HG02610 (cell line): ENCODE measurements at regions not wholly inside any gene's neighbourhood (a gene's known extent, or its start where the extent isn't known, plus 50 kb on each side); places are given as distances from the start of the nearest gene placed in this dataset.
"Not testable (repeated sequence)": the region's sequence is repeated elsewhere in the genome, so short reads cannot be mapped to it uniquely, and the experiment has no call there.

Experiments used
- ATAC-seq: cut with Tn5 transposase; IDR thresholded peaks from one replicate; pipeline ENCODE4 v1.9.1; 2021; ENCODE audit warnings: mild to moderate bottlenecking, moderate library complexity; ENCODE audit not compliant: unreplicated experiment

DNA sequence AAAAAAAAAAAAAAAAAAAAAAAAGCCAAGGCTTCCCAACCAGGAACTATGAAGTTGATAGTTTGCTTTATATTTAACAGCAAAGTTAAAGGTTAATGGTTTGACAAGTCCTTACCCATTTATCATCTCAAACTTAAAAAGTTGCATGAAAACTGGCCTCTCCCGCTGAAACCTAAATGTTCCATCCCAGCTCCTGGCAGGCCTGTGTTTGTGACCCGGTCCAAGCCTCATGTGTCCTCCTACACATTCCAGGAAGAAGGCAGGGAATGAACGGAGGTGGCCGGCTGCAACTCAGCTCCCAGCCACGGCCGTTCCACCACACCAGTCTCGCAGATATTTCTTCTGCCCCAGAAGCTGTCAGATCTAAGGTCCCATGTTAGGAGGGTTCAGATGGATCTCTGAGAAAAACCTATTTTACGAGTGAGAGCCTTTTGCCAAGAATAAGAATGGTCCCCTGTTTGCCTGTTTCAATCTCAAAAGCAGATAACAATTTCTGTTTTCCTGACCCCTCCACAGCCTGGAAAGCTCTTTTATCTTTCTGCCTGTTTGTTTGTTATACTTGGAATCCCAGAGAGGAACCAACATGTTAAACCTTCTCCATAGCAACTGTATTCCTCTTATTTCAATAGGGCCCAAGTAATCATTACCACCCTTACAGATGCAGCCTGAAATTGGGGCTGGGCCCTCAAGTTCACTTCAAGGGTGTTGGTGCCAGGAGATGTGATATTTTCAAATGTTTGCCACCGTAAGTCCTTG is 56.5 kb downstream of the KCTD12 start:
- ATAC-seq, result no peak

GRCh38 chr13:76828316-76828741 is 57.9 kb downstream of the KCTD12 start:
- ATAC-seq, result peak; percentile 76

GRCh38 chr13:76826527-76826926 is 59.7 kb downstream of the KCTD12 start:
- no peak for ATAC-seq

DNA sequence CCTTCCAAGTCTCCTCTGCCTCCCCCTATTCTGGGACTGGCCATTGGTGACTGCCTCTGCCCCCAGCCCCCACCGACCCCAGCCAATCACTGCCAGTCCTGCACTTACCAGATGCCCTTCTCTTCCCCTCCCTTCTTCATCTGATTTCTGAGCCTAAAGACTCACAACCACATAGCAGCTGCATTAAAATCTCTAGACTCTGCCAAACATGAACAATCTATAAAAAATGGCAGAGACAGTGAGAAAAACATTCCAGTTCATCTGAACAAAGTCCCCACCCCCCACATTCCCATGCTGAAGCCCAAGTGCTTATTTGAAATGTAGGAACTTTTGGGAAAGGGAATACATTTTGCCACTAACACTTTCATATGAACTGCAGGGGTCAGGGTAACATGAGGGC is 60.8 kb downstream of the KCTD12 start:
- ATAC-seq, result no peak

- ATAC-seq, result no peak
Measured at GRCh38 chr13:76823969-76824368, 62.2 kb downstream of the KCTD12 start.

- no peak for ATAC-seq
Measured at GRCh38 chr13:76822698-76823267, 63.4 kb downstream of the KCTD12 start.

GRCh38 chr13:76821222-76821621 is 65.0 kb downstream of the KCTD12 start:
- not testable (repeated sequence) for ATAC-seq

- ATAC-seq, result no peak
Measured at GRCh38 chr13:76820759-76821158, 65.4 kb downstream of the KCTD12 start.

DNA sequence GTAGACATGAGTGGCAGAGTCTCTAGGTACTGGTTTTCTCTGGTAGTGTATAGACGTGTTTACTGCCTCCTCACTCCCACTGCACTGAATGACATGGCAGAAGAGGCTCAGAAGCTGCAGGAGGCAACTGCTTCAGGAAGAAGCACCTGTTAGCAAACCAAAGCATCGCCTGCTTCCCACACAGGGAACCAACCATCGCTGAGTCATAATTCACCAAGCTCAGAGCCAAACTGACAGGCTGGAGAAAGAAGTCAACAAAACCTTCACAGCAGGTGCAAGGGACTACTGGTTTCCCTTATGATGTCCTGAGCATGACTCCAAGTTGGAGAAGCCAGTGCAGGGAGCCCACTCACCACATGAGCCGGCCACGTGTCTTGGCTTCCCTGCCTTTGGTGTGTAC is 69.8 kb downstream of the KCTD12 start:
- ATAC-seq, result peak; percentile 47

GRCh38 chr13:76815344-76815743 is 70.9 kb downstream of the KCTD12 start:
- no peak for ATAC-seq

DNA sequence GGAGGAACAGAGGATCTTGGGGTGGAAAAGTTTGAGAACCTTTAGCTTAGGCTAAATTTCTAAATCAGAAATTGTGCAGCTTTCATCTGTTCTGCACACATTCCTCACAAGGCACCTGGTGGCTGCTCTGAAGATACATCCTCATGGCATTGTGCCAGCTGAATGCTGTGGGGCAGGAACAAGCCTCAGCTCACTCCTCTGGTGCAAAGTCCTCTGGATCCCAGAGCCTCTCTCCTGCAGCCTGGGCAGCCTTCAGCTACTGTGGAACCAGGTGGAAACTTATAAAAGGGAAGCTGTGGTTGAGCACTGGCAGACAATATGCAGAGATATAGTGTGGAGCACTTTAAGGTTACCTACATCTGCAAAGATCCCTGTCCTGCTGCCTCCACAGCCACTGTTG is 72.3 kb downstream of the KCTD12 start:
- ATAC-seq, result no peak

GRCh38 chr13:76813000-76813691 is 73.1 kb downstream of the KCTD12 start:
- ATAC-seq, result no peak

GRCh38 chr13:76812206-76812897 is 73.9 kb downstream of the KCTD12 start:
- no peak for ATAC-seq

GRCh38 chr13:76809389-76809788 is 76.8 kb downstream of the KCTD12 start:
- no peak for ATAC-seq

- no peak for ATAC-seq
Measured at GRCh38 chr13:76808927-76809326, 77.3 kb downstream of the KCTD12 start.

GRCh38 chr13:76804801-76805200 is 81.4 kb downstream of the KCTD12 start:
- ATAC-seq, result no peak

GRCh38 chr13:76803831-76804230 is 82.4 kb downstream of the KCTD12 start:
- ATAC-seq, result no peak

GRCh38 chr13:76800943-76801342 is 85.3 kb downstream of the KCTD12 start:
- ATAC-seq, result no peak

DNA sequence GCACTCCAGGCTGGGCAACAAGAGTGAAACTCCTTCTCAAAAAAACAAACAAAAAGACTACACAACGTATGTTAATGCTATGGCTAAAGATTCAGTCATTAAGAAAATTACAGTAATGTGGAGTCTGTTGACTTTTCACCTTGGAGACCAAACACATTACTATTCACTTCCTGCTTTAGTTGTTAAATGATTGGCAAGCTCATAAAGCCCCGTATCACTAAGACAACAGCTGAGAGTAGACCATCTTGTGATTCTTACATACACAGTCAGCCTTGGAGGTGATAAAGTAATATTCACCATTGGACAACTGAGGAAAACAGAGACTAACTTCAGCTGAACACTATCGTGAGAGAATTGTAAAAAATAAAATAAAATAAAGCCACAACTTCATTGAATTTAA is 86.5 kb downstream of the KCTD12 start:
- no peak for ATAC-seq

- ATAC-seq, result no peak
Measured at GRCh38 chr13:76798037-76798436, 88.2 kb downstream of the KCTD12 start.

DNA sequence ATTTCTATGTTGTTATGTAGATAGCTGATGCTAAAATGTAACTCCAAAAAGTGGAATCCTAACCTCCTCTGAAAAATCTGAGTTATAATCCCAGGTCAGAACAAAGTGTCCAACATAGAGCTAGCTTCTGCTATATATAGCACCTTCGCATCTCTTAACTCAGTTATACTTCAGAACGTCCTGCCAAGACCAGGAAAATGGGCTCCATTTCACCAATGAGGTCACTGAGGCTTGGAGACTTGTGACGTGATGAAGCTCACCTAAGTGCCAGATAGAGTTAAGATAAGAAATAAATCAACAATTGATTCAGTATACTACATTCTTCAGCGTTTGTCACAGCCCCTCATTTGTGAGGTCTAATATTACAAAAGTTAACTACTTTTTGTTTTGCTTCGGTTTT is 88.8 kb downstream of the KCTD12 start:
- ATAC-seq, result no peak

DNA sequence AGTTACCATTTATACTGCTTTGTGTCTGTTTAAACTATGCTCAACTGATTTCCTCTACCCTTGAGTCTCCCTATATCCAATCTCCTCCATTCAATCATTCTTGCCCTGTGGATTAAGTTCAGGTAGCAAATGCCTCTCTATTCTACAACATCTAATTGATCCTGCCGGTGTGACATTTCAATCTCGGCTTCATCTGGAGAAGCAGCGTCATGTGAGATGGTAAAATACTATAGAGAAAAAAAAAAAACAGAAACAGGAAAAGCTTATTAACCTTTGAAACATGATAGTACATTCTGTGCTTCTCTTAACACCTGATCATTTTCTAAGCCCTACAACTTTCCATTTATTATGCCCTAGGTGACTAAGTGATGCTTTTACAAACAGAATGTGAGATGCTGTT is 89.4 kb downstream of the KCTD12 start:
- ATAC-seq, result no peak
